Adrenal gland (tissue), 9 donors: ENCODE measurements at regions not wholly inside any gene's neighbourhood (a gene's known extent, or its start where the extent isn't known, plus 50 kb on each side); places are given as distances from the start of the nearest gene placed in this dataset.

Experiments
- DNase-seq, 7 donors: peaks; one replicate each; pipeline ENCODE4 v3.0.0-alpha.2; 2019 to 2020
- H3K27ac ChIP-seq, 5 donors: fragments of 200-600 bp; sonication (generic) in 4 of 5; 1 replicate in 3 of 5; 2 replicates in 2 of 5; pipeline versions ENCODE4 v1.5.1 to v1.8.0; 2016 to 2020; ENCODE audit warnings: mild to moderate bottlenecking in 1 of 5
- H3K27me3 ChIP-seq: fragments of 200-600 bp; 2 replicates; pipeline ENCODE4 v1.8.0; 2021
- H3K36me3 ChIP-seq, 2 donors: fragments of 200-600 bp; replicated peaks in 1 of 2; 1 replicate in 1 of 2; 2 replicates in 1 of 2; pipeline versions ENCODE4 v1.5.1 to v1.8.0; 2018 to 2022
- H3K4me1 ChIP-seq, 2 donors: fragments of 200-600 bp; replicated peaks in 1 of 2; 1 replicate in 1 of 2; 2 replicates in 1 of 2; pipeline versions ENCODE4 v1.5.1 to v1.8.0; 2018 to 2021
- H3K4me3 ChIP-seq, 4 donors: fragments of 200-600 bp; sonication (generic) in 3 of 4; one replicate each; pipeline ENCODE4 v1.5.1; 2016 to 2018
- H3K9me3 ChIP-seq, 3 donors: fragments of 200-600 bp; sonication (generic) in 1 of 3; replicated peaks in 1 of 3; 1 replicate in 2 of 3; 2 replicates in 1 of 3; pipeline versions ENCODE4 v1.5.1 to v1.8.0; 2016 to 2021
- CTCF ChIP-seq, 6 experiments: fragments of 450-650 bp in 4 of 6; fragments of 200-600 bp in 2 of 6; sonication (generic) in 1 of 6; IDR thresholded peaks; 1 replicate in 5 of 6; 2 replicates in 1 of 6; pipeline versions ENCODE4 v1.5.1 to v1.8.0; 2016 to 2021; ENCODE audit warnings: antibody characterized with exemption in 6 of 6, mild to moderate bottlenecking in 2 of 6, moderate library complexity in 1 of 6
- POLR2A ChIP-seq, 2 donors: fragments of 450-650 bp; IDR thresholded peaks; one replicate each; pipeline ENCODE4 v1.6.1; 2017; ENCODE audit warnings: antibody characterized with exemption in 2 of 2, mild to moderate bottlenecking in 2 of 2, moderate library complexity in 1 of 2
- WGBS, 4 donors: extraction: QIAGEN DNeasy Blood & Tissue Kit in 2 of 4; methylation state at CpG; one replicate each; pipeline versions ENCODE4 v1.1.5 to v1.1.7; 2013 to 2017; 5-methylcytosine and 5-hydroxymethylcytosine counted together
- intact Hi-C, 2 donors: fragments of 100-400 bp; cut with DNase I; formaldehyde crosslinking; loops; one replicate each; pipeline versions ENCODE4 v1.14.1 to v1.15.0; 2022 to 2023
- donor health status: healthy with polysubstance abuse.
- donor health status: Bipolar disorder and iron deficiency.
- donor health status: DM: yes; HTN: yes; CAD: no.
- donor health status: DM: no; HTN: no; CAD: no.
- donor health status: DM: no; HTN: no; CAD: no.

DNA sequence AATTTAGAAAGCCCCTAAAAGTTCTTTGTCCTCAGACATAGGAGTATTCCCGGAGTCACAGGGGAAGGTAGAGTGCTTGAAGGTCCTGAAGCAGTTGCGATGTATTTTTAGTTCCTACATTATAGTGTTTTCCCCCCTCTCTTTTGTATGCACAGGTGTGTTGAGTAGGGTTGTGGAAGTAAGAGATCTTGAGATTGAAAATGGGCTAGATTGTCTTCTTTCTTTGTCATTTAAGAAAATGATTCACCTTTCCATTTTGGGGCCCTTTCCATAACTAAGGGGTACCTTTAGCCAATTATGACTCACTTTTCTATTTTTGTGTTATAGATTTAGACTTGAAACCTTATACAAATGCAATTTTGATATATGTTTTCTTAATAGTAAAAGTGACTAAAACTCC is 75.8 kb upstream of the AFF2 start:
- no peak for DNase-seq
- TF ChIP-seq CTCF (IDR thresholded peaks at IDR 0.05) (no peak), POLR2A (IDR thresholded peaks at IDR 0.05) (no peak)
- intact Hi-C loops = no loop called here
- Histone ChIP-seq H3K4me1 (no peaks in the 10 kb centered on the region), H3K27me3 (no peaks in the 10 kb centered on the region), H3K9me3 (no peaks in the 10 kb centered on the region), H3K36me3 (no peaks in the 10 kb centered on the region), H3K27ac (no peak overlapping the region), H3K4me3 (no peak overlapping the region)
- WGBS, 4 donors = 80 to 94% (median 83%) methylated on average over 2 of the region's 2 CpGs

GRCh38 chrX:148426467-148426866 is 74.0 kb upstream of the AFF2 start:
- DNase-seq = no peak
- Histone ChIP-seq H3K4me1 (no peaks in the 10 kb centered on the region), H3K36me3 (no peaks in the 10 kb centered on the region), H3K27me3 (no peaks in the 10 kb centered on the region), H3K9me3 (no peaks in the 10 kb centered on the region), H3K27ac (no peak overlapping the region), H3K4me3 (no peak overlapping the region)
- TF ChIP-seq POLR2A (IDR thresholded peaks at IDR 0.05) = no peak
- TF ChIP-seq CTCF (IDR thresholded peaks at IDR 0.05) = no peak
- intact Hi-C loops = no loop called here
- 62 to 68% (median 66%) methylated on average over 3 of the region's 3 CpGs for WGBS, 4 donors

DNA sequence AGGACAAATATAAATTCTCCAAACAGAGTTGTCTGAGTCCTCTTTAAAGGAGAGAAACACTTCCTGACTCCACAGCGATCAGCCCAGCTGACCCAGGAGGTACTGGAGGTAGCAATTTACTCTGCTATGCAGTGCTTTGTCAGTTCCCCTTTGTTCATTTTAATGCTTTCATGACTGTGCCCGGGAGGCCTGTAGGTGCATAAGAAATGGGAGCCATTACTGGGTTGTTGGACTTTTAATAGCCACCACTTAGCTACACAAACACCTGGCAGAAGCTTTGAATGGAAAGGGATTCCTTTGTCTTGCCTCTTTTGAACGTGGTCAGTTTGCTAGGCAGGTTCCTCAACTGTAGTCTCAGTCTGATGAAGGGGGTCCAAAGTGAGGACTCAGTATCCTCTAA is 59.0 kb upstream of the AFF2 start:
- DNase-seq = no peak
- Histone ChIP-seq H3K9me3 (no peaks in the 10 kb centered on the region), H3K36me3 (no peaks in the 10 kb centered on the region), H3K4me3 (no peak overlapping the region), H3K4me1 (no peaks in the 10 kb centered on the region), H3K27ac (no peak overlapping the region), H3K27me3 (peaks cover 5% of the 10 kb centered on the region)
- TF ChIP-seq CTCF (IDR thresholded peaks at IDR 0.05) (no peak), POLR2A (IDR thresholded peaks at IDR 0.05) (no peak)
- WGBS, 4 donors = 39 to 69% (median 57%) methylated on average over 2 to 3 of the region's 3 CpGs
- intact Hi-C loops = no loop called here

- WGBS, 4 donors = 49 to 72% (median 56%) methylated on average over 3 of the region's 3 CpGs
- TF ChIP-seq CTCF (IDR thresholded peaks at IDR 0.05) = no peak
- no peak for TF ChIP-seq POLR2A (IDR thresholded peaks at IDR 0.05)
- H3K9me3 ChIP-seq = no peaks in the 10 kb centered on the region
- no peak overlapping the region for H3K4me3 ChIP-seq
- intact Hi-C loops = no loop called here
- no peaks in the 10 kb centered on the region for H3K4me1 ChIP-seq
- H3K27ac ChIP-seq = no peak overlapping the region
- H3K36me3 ChIP-seq = no peaks in the 10 kb centered on the region
- DNase-seq = no peak
- H3K27me3 ChIP-seq = peaks cover 5% of the 10 kb centered on the region
Observed at GRCh38 chrX:148443216-148443615, 57.2 kb upstream of the AFF2 start.
